ENCODE measurements at regions not wholly inside any gene's neighbourhood (a gene's known extent, or its start where the extent isn't known, plus 50 kb on each side); places are given as distances from the start of the nearest gene placed in this dataset.

GRCh38 chr3:56672-57071, 139.9 kb upstream of the CHL1 start:
- TF ChIP-seq CTCF (IDR thresholded peaks at IDR 0.05; ENCODE audit: low read depth, low read length, poor library complexity, severe bottlenecking) (no peak), EZH2phosphoT487 (IDR thresholded peaks at IDR 0.05; ENCODE audit: borderline replicate concordance, low read length) (no peak)
